GM20000 (cell line): ENCODE measurements at regions not wholly inside any gene's neighbourhood (a gene's known extent, or its start where the extent isn't known, plus 50 kb on each side); places are given as distances from the start of the nearest gene placed in this dataset.

Source experiments
- DNase-seq: peaks from one replicate; pipeline ENCODE4 v3.0.0; 2012; ENCODE audit warnings: low spot score
- CTCF ChIP-seq: IDR thresholded peaks from 2 replicates; pipeline ENCODE4 v1.5.1; 2012; ENCODE audit warnings: mild to moderate bottlenecking, control low read depth; ENCODE audit errors: extremely low read depth, missing control alignments

- DNase-seq, result no peak
- TF ChIP-seq CTCF, result no peak
Observed at GRCh38 chr11:25776238-25776637, 555.7 kb upstream of the ANO3 start.

GRCh38 chr11:25777343-25777742 is 554.6 kb upstream of the ANO3 start:
- no peak for DNase-seq
- TF ChIP-seq CTCF, result no peak

GRCh38 chr11:25779033-25779432 is 552.9 kb upstream of the ANO3 start:
- TF ChIP-seq CTCF, result no peak
- DNase-seq, result no peak

- DNase-seq, result no peak
- no peak for TF ChIP-seq CTCF
Observed at GRCh38 chr11:25787416-25787815, 544.5 kb upstream of the ANO3 start.

GRCh38 chr11:25790396-25790795 is 541.5 kb upstream of the ANO3 start:
- no peak for TF ChIP-seq CTCF
- DNase-seq, result no peak

- no peak for TF ChIP-seq CTCF
- no peak for DNase-seq
Observed at GRCh38 chr11:25793637-25794036, 538.3 kb upstream of the ANO3 start.

GRCh38 chr11:25794804-25795203 is 537.1 kb upstream of the ANO3 start:
- DNase-seq, result no peak
- no peak for TF ChIP-seq CTCF
